ENCODE measurements at regions not wholly inside any gene's neighbourhood (a gene's known extent, or its start where the extent isn't known, plus 50 kb on each side); places are given as distances from the start of the nearest gene placed in this dataset.

GRCh38 chr4:27716693-27717430 is 856.2 kb downstream of the STIM2 start:
- TF ChIP-seq POLR2A (IDR thresholded peaks at IDR 0.05) (no peak), CTCF (IDR thresholded peaks at IDR 0.05) (no peak)
